Left colon (tissue), 2 donors: ENCODE measurements at regions not wholly inside any gene's neighbourhood (a gene's known extent, or its start where the extent isn't known, plus 50 kb on each side); places are given as distances from the start of the nearest gene placed in this dataset.

ENCODE experiments used
- ATAC-seq: fragments of 200-7000 bp; cut with Tn5 transposase; one replicate; pipeline ENCODE4 v1.9.1; 2020; ENCODE audit warnings: mild to moderate bottlenecking, moderate library complexity
- DNase-seq, 2 donors: peaks; one replicate each; pipeline ENCODE4 v3.0.0-alpha.2; 2020
- intact Hi-C, 2 donors: fragments of 100-400 bp; cut with DNase I in 1 of 2; cut with micrococcal nuclease in 1 of 2; formaldehyde crosslinking; loops; one replicate each; pipeline versions ENCODE4 v1.11.2 to v1.14.0; 2022; cut with DNase I, micrococcal nuclease
- donor health status: DM: no; HTN: no; CAD: no.
- donor health status: DM: yes; HTN: yes; CAD: no.

DNA sequence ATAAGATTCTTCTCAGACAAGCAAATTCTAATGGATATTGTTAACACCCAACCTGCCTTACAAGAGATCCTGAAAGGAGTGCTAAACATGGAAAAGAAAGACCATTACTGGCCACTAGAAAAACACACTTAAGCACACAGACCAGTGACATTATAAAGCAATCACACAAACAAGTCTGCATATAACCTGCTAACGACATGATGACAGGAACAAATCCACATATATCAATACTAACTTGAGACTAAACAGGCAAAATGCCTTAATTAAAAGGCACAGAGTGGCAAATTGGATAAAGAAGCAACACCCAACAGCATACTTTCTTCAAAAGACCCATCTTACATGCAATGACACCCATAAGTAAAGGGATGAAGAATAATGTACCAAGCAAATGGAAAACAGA is 100.5 kb upstream of the PCDH18 start:
- ATAC-seq = no peak
- no peak for DNase-seq
- intact Hi-C loops = no loop called here

DNA sequence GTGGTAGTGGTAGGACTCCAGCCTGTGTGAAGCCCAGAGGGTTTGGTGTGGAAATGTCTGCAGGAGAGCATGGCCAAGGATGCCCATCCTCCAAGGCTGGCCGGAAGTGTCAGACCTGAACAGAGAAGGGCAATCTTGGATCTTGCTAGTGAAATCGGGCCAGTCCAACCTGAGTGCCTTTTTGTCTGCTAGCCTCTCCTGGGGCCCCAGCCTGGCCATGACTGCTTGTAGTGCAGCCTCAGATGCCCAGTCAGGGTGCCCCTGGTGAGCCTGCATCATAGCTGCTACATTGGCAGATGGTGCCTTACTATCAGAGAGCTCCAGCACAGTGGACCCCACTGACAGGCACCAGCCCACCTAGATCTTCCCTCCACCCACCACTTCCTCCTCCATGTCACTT is 99.3 kb upstream of the PCDH18 start:
- ATAC-seq (no peak), DNase-seq (no peak)
- intact Hi-C loops = no loop called here

DNA sequence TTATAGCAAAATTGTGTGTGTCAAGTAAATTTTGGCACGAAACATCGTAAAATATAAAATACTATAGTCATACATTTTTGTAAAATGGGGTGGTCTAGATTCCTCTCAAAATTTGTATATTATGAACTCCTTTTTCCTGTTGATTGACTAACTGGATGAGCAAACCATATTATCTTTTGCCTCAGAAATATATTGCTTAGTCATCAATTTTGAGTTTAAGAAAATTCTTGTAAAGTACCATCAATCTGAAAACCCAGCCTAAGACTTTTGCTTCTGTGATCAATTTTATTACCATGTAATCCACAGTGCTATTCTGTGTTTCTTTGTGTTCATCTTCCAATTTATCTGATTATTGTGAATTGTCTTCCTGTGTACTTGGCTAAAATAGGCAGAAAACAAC is 98.0 kb upstream of the PCDH18 start:
- no peak for ATAC-seq
- no peak for DNase-seq
- intact Hi-C loops = no loop called here

- DNase-seq (no peak), ATAC-seq (no peak)
- intact Hi-C loops = no loop called here
Observed at GRCh38 chr4:137627739-137628460, 95.6 kb upstream of the PCDH18 start.

GRCh38 chr4:137626942-137627738 is 94.8 kb upstream of the PCDH18 start:
- ATAC-seq (no peak), DNase-seq (no peak)
- intact Hi-C loops = no loop called here

DNA sequence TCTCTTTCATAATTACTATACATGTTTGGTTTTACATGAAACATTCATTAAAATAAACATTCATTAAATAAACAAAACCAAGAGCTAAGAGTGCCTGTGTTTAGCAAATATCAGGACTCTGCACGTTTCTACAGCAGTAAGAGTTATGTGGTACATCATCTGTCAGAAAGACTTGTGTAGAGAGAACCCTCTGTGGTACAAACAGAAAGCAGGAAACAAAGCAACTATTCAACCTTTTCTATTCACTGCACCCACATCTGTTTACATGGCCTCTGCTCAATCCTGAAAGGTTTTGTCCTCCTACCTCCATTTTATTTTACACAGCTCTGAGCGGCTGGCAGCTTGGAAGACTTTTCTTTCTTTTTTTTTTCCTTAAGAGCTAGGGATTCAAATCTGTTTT is 90.7 kb upstream of the PCDH18 start:
- ATAC-seq (no peak), DNase-seq (no peak)
- intact Hi-C loops = no loop called here

- DNase-seq = no peak
- no peak for ATAC-seq
- intact Hi-C loops = no loop called here
Observed at GRCh38 chr4:137621056-137621455, 88.8 kb upstream of the PCDH18 start.

- DNase-seq = no peak
- ATAC-seq = no peak
- intact Hi-C loops = no loop called here
Observed at GRCh38 chr4:137614491-137614890, 82.2 kb upstream of the PCDH18 start.

GRCh38 chr4:137611998-137612700 is 79.9 kb upstream of the PCDH18 start:
- intact Hi-C loops = no loop called here
- ATAC-seq (no peak), DNase-seq (no peak)

DNA sequence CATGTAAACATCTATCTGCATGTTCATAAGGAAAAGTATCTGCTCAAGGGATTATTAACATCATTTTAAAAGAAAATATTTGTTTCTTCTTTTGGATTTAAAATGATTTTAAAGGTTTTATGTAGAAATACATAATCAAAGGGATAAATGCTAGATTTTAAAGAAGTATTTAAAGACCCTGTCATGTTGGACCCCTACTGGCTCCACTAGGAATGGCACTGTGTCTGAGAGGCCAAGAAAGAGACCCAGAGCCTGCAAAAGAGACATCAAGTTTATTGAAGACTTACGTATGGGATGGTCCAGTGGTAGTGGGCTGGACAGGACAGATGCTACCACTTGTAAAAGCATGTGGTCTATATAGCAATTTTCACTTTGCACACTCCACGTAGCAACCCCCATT is 78.7 kb upstream of the PCDH18 start:
- no peak for DNase-seq
- intact Hi-C loops = no loop called here
- no peak for ATAC-seq

DNA sequence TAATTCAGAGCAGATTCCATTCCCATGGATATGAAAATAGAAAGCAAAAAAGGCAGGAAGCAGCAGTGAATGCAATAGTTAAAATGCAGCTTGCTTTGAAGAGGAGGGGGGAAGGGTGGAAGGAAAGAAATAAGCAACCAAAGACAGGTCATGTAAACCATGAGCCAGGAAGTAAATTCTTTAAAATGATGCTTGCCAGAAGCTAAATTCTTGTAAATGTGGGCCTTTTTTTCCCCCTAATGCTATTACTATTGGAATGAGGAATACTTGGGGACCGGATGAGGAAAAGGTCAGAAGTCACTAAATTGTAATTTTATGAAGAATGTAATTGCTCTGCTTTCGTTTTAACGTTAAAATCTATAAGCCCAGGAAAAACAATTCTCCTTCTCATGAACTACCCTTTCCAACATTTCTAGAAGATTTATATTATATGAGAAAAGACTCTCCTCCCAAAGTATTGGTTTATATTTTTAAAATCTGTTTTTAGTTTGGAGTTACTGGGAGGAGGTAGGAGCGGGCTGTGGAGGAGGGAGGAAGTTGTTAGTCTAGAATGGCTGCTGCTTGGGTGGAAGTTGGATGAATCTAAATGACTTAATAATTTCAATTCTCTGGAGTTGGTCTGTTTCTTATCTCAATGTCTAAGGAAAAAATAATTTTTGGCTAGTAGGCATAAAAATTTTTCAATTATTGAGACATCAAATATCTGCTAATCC is 77.6 kb upstream of the PCDH18 start:
- intact Hi-C loops = no loop called here
- no peak for DNase-seq
- ATAC-seq = no peak

GRCh38 chr4:137608085-137608484 is 75.8 kb upstream of the PCDH18 start:
- DNase-seq (no peak), ATAC-seq (no peak)
- intact Hi-C loops = no loop called here

GRCh38 chr4:137602436-137602835 is 70.1 kb upstream of the PCDH18 start:
- ATAC-seq (no peak), DNase-seq (no peak)
- intact Hi-C loops = no loop called here

GRCh38 chr4:137601934-137602333 is 69.6 kb upstream of the PCDH18 start:
- intact Hi-C loops = no loop called here
- ATAC-seq (no peak), DNase-seq (no peak)

- intact Hi-C loops = no loop called here
- DNase-seq = no peak
- no peak for ATAC-seq
Observed at GRCh38 chr4:137599734-137600133, 67.4 kb upstream of the PCDH18 start.

GRCh38 chr4:137597752-137598430 is 65.6 kb upstream of the PCDH18 start:
- ATAC-seq (no peak), DNase-seq (no peak)
- intact Hi-C loops = no loop called here

GRCh38 chr4:137587796-137588195 is 55.5 kb upstream of the PCDH18 start:
- no peak for ATAC-seq

GRCh38 chr4:137583671-137584070 is 51.4 kb upstream of the PCDH18 start:
- DNase-seq (no peak), ATAC-seq (no peak)
- intact Hi-C loops = no loop called here

More at GRCh38 chr4:137587796-137588195, 55.5 kb upstream of the PCDH18 start:
- intact Hi-C loops = no loop called here
- DNase-seq = no peak
